ENCODE measurements at regions not wholly inside any gene's neighbourhood (a gene's known extent, or its start where the extent isn't known, plus 50 kb on each side); places are given as distances from the start of the nearest gene placed in this dataset.

- ATAC-seq (no peak), DNase-seq (no peak)
- intact Hi-C loops (cut with DNase I) = no loop called here
- 82% methylated on average over 6 of the region's 10 CpGs for WGBS (ENCODE audit: insufficient coverage, low coverage, low lambda C conversion rate, missing lambda C conversion rate)
- TF ChIP-seq, protein P1, sequence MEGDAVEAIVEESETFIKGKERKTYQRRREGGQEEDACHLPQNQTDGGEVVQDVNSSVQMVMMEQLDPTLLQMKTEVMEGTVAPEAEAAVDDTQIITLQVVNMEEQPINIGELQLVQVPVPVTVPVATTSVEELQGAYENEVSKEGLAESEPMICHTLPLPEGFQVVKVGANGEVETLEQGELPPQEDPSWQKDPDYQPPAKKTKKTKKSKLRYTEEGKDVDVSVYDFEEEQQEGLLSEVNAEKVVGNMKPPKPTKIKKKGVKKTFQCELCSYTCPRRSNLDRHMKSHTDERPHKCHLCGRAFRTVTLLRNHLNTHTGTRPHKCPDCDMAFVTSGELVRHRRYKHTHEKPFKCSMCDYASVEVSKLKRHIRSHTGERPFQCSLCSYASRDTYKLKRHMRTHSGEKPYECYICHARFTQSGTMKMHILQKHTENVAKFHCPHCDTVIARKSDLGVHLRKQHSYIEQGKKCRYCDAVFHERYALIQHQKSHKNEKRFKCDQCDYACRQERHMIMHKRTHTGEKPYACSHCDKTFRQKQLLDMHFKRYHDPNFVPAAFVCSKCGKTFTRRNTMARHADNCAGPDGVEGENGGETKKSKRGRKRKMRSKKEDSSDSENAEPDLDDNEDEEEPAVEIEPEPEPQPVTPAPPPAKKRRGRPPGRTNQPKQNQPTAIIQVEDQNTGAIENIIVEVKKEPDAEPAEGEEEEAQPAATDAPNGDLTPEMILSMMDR (IDR thresholded peaks at IDR 0.05) = no peak
- no peak for TF ChIP-seq POLR2A (IDR thresholded peaks at IDR 0.05)
- H3K27ac ChIP-seq = no peak overlapping the region
- H3K4me3 ChIP-seq = no peak overlapping the region
- no peaks in the 10 kb centered on the region for H3K27me3 ChIP-seq
- H3K36me3 ChIP-seq = no peaks in the 10 kb centered on the region
- no peaks in the 10 kb centered on the region for H3K9me3 ChIP-seq
- H3K4me1 ChIP-seq = no peaks in the 10 kb centered on the region
These were observed 99.7 kb downstream of the ENGASE start for GRCh38 chr17:79174193-79174765.

GRCh38 chr17:79171188-79171587 is 96.6 kb downstream of the ENGASE start:
- TF ChIP-seq, protein P1 (IDR thresholded peaks at IDR 0.05) = no peak
- no peak for TF ChIP-seq POLR2A (IDR thresholded peaks at IDR 0.05)
- ATAC-seq (no peak), DNase-seq (no peak)
- Histone ChIP-seq H3K4me1 (no peaks in the 10 kb centered on the region), H3K36me3 (no peaks in the 10 kb centered on the region), H3K4me3 (no peak overlapping the region), H3K27ac (no peak overlapping the region), H3K9me3 (no peaks in the 10 kb centered on the region), H3K27me3 (no peaks in the 10 kb centered on the region)
- intact Hi-C loops (cut with DNase I) = no loop called here
- 34% methylated on average over 13 of the region's 13 CpGs for WGBS (ENCODE audit: insufficient coverage, low coverage, low lambda C conversion rate, missing lambda C conversion rate)

GRCh38 chr17:79169861-79170260 is 95.2 kb downstream of the ENGASE start:
- TF ChIP-seq, protein P1 (IDR thresholded peaks at IDR 0.05) = no peak
- TF ChIP-seq POLR2A (IDR thresholded peaks at IDR 0.05) = no peak
- WGBS (ENCODE audit: insufficient coverage, low coverage, low lambda C conversion rate, missing lambda C conversion rate) = 53% methylated on average over 4 of the region's 6 CpGs
- no peaks in the 10 kb centered on the region for H3K4me1 ChIP-seq
- intact Hi-C loops (cut with DNase I) = no loop called here
- no peaks in the 10 kb centered on the region for H3K36me3 ChIP-seq
- no peaks in the 10 kb centered on the region for H3K9me3 ChIP-seq
- H3K4me3 ChIP-seq = no peak overlapping the region
- DNase-seq = no peak
- no peak for ATAC-seq
- H3K27ac ChIP-seq = no peak overlapping the region
- no peaks in the 10 kb centered on the region for H3K27me3 ChIP-seq

DNA sequence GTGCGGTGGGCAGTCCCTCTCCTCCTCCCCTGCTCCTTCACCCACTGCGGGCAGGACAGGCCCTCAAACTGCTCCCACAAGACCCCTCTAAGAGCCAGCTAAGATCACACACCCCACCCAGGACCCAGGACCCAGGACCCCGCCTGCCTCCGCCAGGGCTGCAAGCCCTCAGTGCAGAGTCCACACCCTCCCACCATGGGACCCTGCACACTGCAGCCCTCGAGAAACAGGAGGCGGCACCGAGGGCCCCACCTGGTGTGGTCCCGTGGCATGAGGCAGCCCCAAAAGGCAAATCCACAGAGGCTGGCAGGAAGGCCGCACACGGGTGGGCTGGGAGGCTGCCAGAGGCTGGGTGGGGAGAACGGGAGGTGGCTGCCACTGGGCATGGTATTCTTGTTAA is 94.7 kb downstream of the ENGASE start:
- H3K27me3 ChIP-seq = no peaks in the 10 kb centered on the region
- WGBS (ENCODE audit: insufficient coverage, low coverage, low lambda C conversion rate, missing lambda C conversion rate) = 54% methylated on average over 3 of the region's 11 CpGs
- intact Hi-C loops (cut with DNase I) = no loop called here
- no peaks in the 10 kb centered on the region for H3K36me3 ChIP-seq
- no peak overlapping the region for H3K27ac ChIP-seq
- ATAC-seq = no peak
- no peak for DNase-seq
- TF ChIP-seq, protein P1 (IDR thresholded peaks at IDR 0.05) = no peak
- no peak for TF ChIP-seq POLR2A (IDR thresholded peaks at IDR 0.05)
- no peaks in the 10 kb centered on the region for H3K4me1 ChIP-seq
- no peak overlapping the region for H3K4me3 ChIP-seq
- no peaks in the 10 kb centered on the region for H3K9me3 ChIP-seq
